B cell (primary cell): ENCODE measurements at regions not wholly inside any gene's neighbourhood (a gene's known extent, or its start where the extent isn't known, plus 50 kb on each side); places are given as distances from the start of the nearest gene placed in this dataset.

ENCODE experiments used
- ATAC-seq: fragments of 200-7000 bp; cut with Tn5 transposase; one replicate; pipeline ENCODE4 v1.10.0; 2021; ENCODE audit warnings: low read depth, mild to moderate bottlenecking, moderate number of reproducible peaks, moderate library complexity
- CTCF ChIA-PET: fragments of 350-600 bp; sonication (Branson Sonifier 250); formaldehyde crosslinking; loops from one replicate; lab custom pipeline; 2021; ENCODE audit warnings: antibody characterized with exemption, inconsistent platforms; lab: Charles Lee
- POLR2A ChIA-PET: fragments of 350-600 bp; sonication (Branson Sonifier 250); formaldehyde crosslinking; loops from one replicate; lab custom pipeline; 2021; ENCODE audit warnings: antibody characterized with exemption; lab: Charles Lee
- DNase-seq: peaks from one replicate; pipeline ENCODE4 v3.0.0; 2013
- H2AFZ ChIP-seq: 2 replicates; pipeline ENCODE4 v1.6.1; 2012; ENCODE audit warnings: mild to moderate bottlenecking, low read depth, low read length; ENCODE audit not compliant: insufficient read depth, poor library complexity, severe bottlenecking
- H3K27ac ChIP-seq, 2 donors: 1 replicate in 1 of 2; 2 replicates in 1 of 2; pipeline ENCODE4 v1.5.1; 2012 to 2013; ENCODE audit warnings: low read length in 2 of 2, mild to moderate bottlenecking in 2 of 2, moderate library complexity in 1 of 2
- H3K27me3 ChIP-seq, 4 experiments: fragments of 200-600 bp in 1 of 4; sonication (generic) in 1 of 4; replicated peaks in 1 of 4; 1 replicate in 2 of 4; 2 replicates in 2 of 4; pipeline versions ENCODE4 v1.6.1 to v1.7.0; 2013 to 2016; ENCODE audit warnings: low read length in 3 of 4, mild to moderate bottlenecking in 2 of 4, mixed read lengths in 1 of 4, moderate library complexity in 1 of 4; ENCODE audit not compliant: insufficient read depth in 4 of 4, control insufficient read depth in 3 of 4; ENCODE audit errors: control extremely low read depth in 1 of 4
- H3K36me3 ChIP-seq, 2 experiments: replicated peaks in 1 of 2; 1 replicate in 1 of 2; 2 replicates in 1 of 2; pipeline versions ENCODE4 v1.6.1 to v1.7.1; 2013; ENCODE audit warnings: low read length in 1 of 2; ENCODE audit not compliant: insufficient read depth in 2 of 2, control insufficient read depth in 1 of 2; ENCODE audit errors: control extremely low read depth in 1 of 2, extremely low read depth in 1 of 2
- H3K4me1 ChIP-seq, 2 donors: fragments of 200-600 bp in 1 of 2; sonication (generic) in 1 of 2; 1 replicate in 1 of 2; 2 replicates in 1 of 2; pipeline versions ENCODE4 v1.5.1 to v1.6.1; 2013 to 2017; ENCODE audit warnings: low read length in 2 of 2; ENCODE audit not compliant: control insufficient read depth in 2 of 2, insufficient read depth in 2 of 2
- H3K4me2 ChIP-seq: replicated peaks from 2 replicates; pipeline ENCODE3; 2012; ENCODE audit warnings: mild to moderate bottlenecking, low read depth, low read length; ENCODE audit not compliant: poor library complexity, severe bottlenecking
- H3K4me3 ChIP-seq, 5 experiments: fragments of 200-600 bp in 1 of 5; sonication (generic) in 1 of 5; 1 replicate in 3 of 5; 2 replicates in 2 of 5; pipeline versions ENCODE4 v1.5.1 to v1.7.0; 2011 to 2016; ENCODE audit warnings: low read length in 4 of 5, mild to moderate bottlenecking in 4 of 5, low read depth in 2 of 5, control low read depth in 1 of 5, moderate library complexity in 1 of 5; ENCODE audit not compliant: insufficient read depth in 1 of 5; ENCODE audit errors: control extremely low read depth in 1 of 5, extremely low read depth in 1 of 5
- H3K79me2 ChIP-seq: fragments of 200-600 bp; sonication (generic); one replicate; pipeline ENCODE4 v1.6.0; 2016; ENCODE audit warnings: low read length; ENCODE audit not compliant: control insufficient read depth, insufficient read depth
- H3K9ac ChIP-seq: fragments of 200-600 bp; sonication (generic); 2 replicates; pipeline ENCODE4 v1.6.1; 2017; ENCODE audit warnings: mild to moderate bottlenecking, low read length, moderate library complexity
- H3K9me3 ChIP-seq, 3 donors: one replicate each; pipeline versions ENCODE4 v1.6.1 to v1.7.1; 2013; ENCODE audit warnings: low read length in 2 of 3; ENCODE audit not compliant: control insufficient read depth in 2 of 3, insufficient read depth in 1 of 3; ENCODE audit errors: control extremely low read depth in 1 of 3
- H4K20me1 ChIP-seq: 2 replicates; pipeline ENCODE4 v1.6.0; 2012; ENCODE audit warnings: mild to moderate bottlenecking, low read length; ENCODE audit not compliant: insufficient read depth, control insufficient read depth, poor library complexity, severe bottlenecking
- H3K27ac Mint-ChIP-seq: one replicate; pipeline ENCODE4 v1.8.0; 2021; ENCODE audit warnings: mixed read lengths
- H3K27me3 Mint-ChIP-seq: one replicate; pipeline ENCODE4 v1.8.0; 2021; ENCODE audit warnings: mixed read lengths
- H3K4me1 Mint-ChIP-seq: one replicate; pipeline ENCODE4 v1.8.0; 2021; ENCODE audit warnings: mixed read lengths
- H3K4me3 Mint-ChIP-seq: one replicate; pipeline ENCODE4 v1.8.0; 2021; ENCODE audit warnings: mixed read lengths
- H3K9me3 Mint-ChIP-seq: one replicate; pipeline ENCODE4 v1.8.0; 2022; ENCODE audit warnings: mixed read lengths; ENCODE audit not compliant: insufficient read depth
- EZH2 ChIP-seq: IDR thresholded peaks from 2 replicates; pipeline ENCODE4 v1.6.1; 2012; ENCODE audit warnings: borderline replicate concordance, low read depth, mild to moderate bottlenecking, moderate library complexity, low read length; ENCODE audit not compliant: insufficient read depth, poor library complexity, severe bottlenecking
- WGBS: methylation state at CpG from one replicate; pipeline ENCODE4 v1.1.5; 2013; ENCODE audit warnings: missing lambda C conversion rate; ENCODE audit not compliant: insufficient coverage; 5-methylcytosine and 5-hydroxymethylcytosine counted together
- intact Hi-C: fragments of 100-400 bp; cut with micrococcal nuclease; formaldehyde crosslinking; loops from one replicate; pipeline ENCODE4 v1.10.0; 2022
- TF ChIP-seq, protein P1 (sequence below): fragments of 200-600 bp; IDR thresholded peaks from one replicate; pipeline ENCODE4 v1.8.0; 2022; ENCODE audit warnings: antibody characterized with exemption, mild to moderate bottlenecking

DNA sequence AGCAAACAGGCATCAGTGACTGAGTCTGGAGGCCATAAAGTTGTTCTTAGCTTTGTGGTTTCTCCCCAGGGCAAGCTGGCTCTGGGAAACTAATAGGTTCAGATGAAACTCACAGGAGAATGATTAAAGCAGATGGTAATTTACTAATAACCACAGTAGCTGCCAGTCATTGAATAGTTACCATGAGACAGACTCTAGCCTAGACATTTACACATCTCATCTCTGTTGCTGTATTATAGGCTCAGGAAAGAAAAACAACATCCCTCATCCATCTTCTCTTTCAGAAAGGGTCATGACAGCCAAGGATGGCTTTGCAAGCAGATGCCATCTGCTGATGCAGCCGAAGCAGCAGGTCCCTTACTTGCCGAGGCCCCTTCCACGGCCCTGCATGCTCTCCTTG lies 314.0 kb upstream of the ID2 start:
- Histone ChIP-seq H3K4me3 (no peak overlapping the region), H3K79me2 (no peaks in the 10 kb centered on the region), H4K20me1 (no peaks in the 10 kb centered on the region), H3K36me3 (no peaks in the 10 kb centered on the region), H2AFZ (no peak overlapping the region), H3K27me3 (peaks cover 0 to 9% (median 2%) of the 10 kb centered on the region in 4 experiments), H3K9ac (no peak overlapping the region), H3K27ac (no peak overlapping the region), H3K4me1 (no peaks in the 10 kb centered on the region), H3K4me2 (no peak overlapping the region), H3K9me3 (peaks cover 0 to 2% (median 0%) of the 10 kb centered on the region in 3 donors)
- TF ChIP-seq EZH2: no peak
- TF ChIP-seq, protein P1, sequence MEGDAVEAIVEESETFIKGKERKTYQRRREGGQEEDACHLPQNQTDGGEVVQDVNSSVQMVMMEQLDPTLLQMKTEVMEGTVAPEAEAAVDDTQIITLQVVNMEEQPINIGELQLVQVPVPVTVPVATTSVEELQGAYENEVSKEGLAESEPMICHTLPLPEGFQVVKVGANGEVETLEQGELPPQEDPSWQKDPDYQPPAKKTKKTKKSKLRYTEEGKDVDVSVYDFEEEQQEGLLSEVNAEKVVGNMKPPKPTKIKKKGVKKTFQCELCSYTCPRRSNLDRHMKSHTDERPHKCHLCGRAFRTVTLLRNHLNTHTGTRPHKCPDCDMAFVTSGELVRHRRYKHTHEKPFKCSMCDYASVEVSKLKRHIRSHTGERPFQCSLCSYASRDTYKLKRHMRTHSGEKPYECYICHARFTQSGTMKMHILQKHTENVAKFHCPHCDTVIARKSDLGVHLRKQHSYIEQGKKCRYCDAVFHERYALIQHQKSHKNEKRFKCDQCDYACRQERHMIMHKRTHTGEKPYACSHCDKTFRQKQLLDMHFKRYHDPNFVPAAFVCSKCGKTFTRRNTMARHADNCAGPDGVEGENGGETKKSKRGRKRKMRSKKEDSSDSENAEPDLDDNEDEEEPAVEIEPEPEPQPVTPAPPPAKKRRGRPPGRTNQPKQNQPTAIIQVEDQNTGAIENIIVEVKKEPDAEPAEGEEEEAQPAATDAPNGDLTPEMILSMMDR: no peak
- ATAC-seq (no peak), DNase-seq (no peak)
- no peak overlapping the region for H3K4me3 Mint-ChIP-seq
- no peaks in the 10 kb centered on the region for H3K9me3 Mint-ChIP-seq
- CTCF ChIA-PET: no interaction called here
- no peaks in the 10 kb centered on the region for H3K4me1 Mint-ChIP-seq
- peaks cover 51% of the 10 kb centered on the region for H3K27me3 Mint-ChIP-seq
- intact Hi-C loops: no loop called here
- no peak overlapping the region for H3K27ac Mint-ChIP-seq
- POLR2A ChIA-PET: no interaction called here
- WGBS: 95% methylated on average over 3 of the region's 3 CpGs

DNA sequence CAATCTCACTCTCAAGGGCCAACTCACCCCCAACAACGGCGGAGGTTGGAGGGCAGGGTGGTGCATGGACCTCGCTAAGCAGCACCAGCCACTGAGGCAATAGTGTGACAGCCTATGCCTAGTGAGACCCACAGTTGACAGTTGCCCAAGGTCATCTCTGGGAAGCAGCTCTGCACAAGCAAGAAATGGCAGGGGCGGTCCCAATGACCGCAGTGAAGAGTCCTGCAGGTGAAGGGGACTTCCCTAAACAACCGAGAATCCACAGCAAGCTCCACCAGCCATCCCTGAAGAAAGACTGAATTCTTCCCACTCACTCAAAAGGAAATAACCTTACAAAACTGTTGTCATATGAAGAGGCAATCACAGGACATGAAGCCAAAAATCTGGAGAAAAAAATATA lies 313.4 kb upstream of the ID2 start:
- Histone ChIP-seq H3K27ac (no peak overlapping the region), H3K4me1 (no peaks in the 10 kb centered on the region), H3K27me3 (peaks cover 0 to 10% (median 2%) of the 10 kb centered on the region in 4 experiments), H3K36me3 (no peaks in the 10 kb centered on the region), H4K20me1 (no peaks in the 10 kb centered on the region), H3K9ac (no peak overlapping the region), H3K4me3 (no peak overlapping the region), H3K4me2 (no peak overlapping the region), H3K79me2 (no peaks in the 10 kb centered on the region), H3K9me3 (peaks cover 0 to 4% (median 2%) of the 10 kb centered on the region in 3 donors), H2AFZ (no peak overlapping the region)
- ATAC-seq (no peak), DNase-seq (no peak)
- H3K27ac Mint-ChIP-seq: no peak overlapping the region
- WGBS: 67% methylated on average over 5 of the region's 6 CpGs
- TF ChIP-seq, protein P1: no peak
- no peak for TF ChIP-seq EZH2
- CTCF ChIA-PET: no interaction called here
- H3K4me3 Mint-ChIP-seq: no peak overlapping the region
- POLR2A ChIA-PET: no interaction called here
- no peaks in the 10 kb centered on the region for H3K4me1 Mint-ChIP-seq
- H3K27me3 Mint-ChIP-seq: peaks cover 51% of the 10 kb centered on the region
- peaks cover 4% of the 10 kb centered on the region for H3K9me3 Mint-ChIP-seq
- intact Hi-C loops: no loop called here
